Prostate gland (tissue), 2 donors: ENCODE measurements at regions not wholly inside any gene's neighbourhood (a gene's known extent, or its start where the extent isn't known, plus 50 kb on each side); places are given as distances from the start of the nearest gene placed in this dataset.

Experiments used
- DNase-seq: peaks from one replicate; pipeline ENCODE4 v3.0.0-alpha.2; 2019; ENCODE audit warnings: low spot score
- H3K27ac ChIP-seq, 2 donors: fragments of 200-600 bp; sonication (generic); 2 replicates each; pipeline ENCODE4 v1.5.1; 2017 to 2019
- H3K27me3 ChIP-seq: fragments of 200-600 bp; sonication (generic); replicated peaks from 2 replicates; pipeline ENCODE4 v1.5.1; 2019; ENCODE audit not compliant: insufficient read depth
- H3K36me3 ChIP-seq, 2 donors: fragments of 200-600 bp; sonication (generic); 1 replicate in 1 of 2; 2 replicates in 1 of 2; pipeline versions ENCODE4 v1.5.1 to v1.8.1; 2017 to 2019
- H3K4me1 ChIP-seq: fragments of 200-600 bp; sonication (generic); replicated peaks from 2 replicates; pipeline ENCODE4 v1.5.1; 2019
- H3K4me3 ChIP-seq, 2 donors: fragments of 200-600 bp; sonication (generic); 2 replicates each; pipeline ENCODE4 v1.5.1; 2017 to 2019
- H3K9me3 ChIP-seq: fragments of 200-600 bp; sonication (generic); 2 replicates; pipeline ENCODE4 v1.5.1; 2017
- POLR2A ChIP-seq: fragments of 450-650 bp; IDR thresholded peaks from one replicate; pipeline ENCODE4 v1.6.1; 2016; ENCODE audit warnings: antibody characterized with exemption, mild to moderate bottlenecking
- POLR2AphosphoS5 ChIP-seq: sonication (generic); formaldehyde crosslinking; IDR thresholded peaks from one replicate; pipeline ENCODE4 v1.6.1; 2017; ENCODE audit warnings: antibody characterized with exemption
- WGBS: methylation state at CpG from one replicate; pipeline ENCODE4 v1.1.5; 2018; 5-methylcytosine and 5-hydroxymethylcytosine counted together
- intact Hi-C: fragments of 100-400 bp; cut with DNase I; formaldehyde crosslinking; loops from one replicate; pipeline ENCODE4 v1.14.2; 2022
- TF ChIP-seq, protein P1 (sequence below), 4 experiments: fragments of 200-600 bp in 2 of 4; fragments of 450-650 bp in 2 of 4; sonication (generic) in 2 of 4; IDR thresholded peaks; 1 replicate in 3 of 4; 2 replicates in 1 of 4; pipeline ENCODE4 v1.5.1; 2016 to 2019; ENCODE audit warnings: antibody characterized with exemption in 4 of 4, mild to moderate bottlenecking in 2 of 4, moderate library complexity in 2 of 4

DNA sequence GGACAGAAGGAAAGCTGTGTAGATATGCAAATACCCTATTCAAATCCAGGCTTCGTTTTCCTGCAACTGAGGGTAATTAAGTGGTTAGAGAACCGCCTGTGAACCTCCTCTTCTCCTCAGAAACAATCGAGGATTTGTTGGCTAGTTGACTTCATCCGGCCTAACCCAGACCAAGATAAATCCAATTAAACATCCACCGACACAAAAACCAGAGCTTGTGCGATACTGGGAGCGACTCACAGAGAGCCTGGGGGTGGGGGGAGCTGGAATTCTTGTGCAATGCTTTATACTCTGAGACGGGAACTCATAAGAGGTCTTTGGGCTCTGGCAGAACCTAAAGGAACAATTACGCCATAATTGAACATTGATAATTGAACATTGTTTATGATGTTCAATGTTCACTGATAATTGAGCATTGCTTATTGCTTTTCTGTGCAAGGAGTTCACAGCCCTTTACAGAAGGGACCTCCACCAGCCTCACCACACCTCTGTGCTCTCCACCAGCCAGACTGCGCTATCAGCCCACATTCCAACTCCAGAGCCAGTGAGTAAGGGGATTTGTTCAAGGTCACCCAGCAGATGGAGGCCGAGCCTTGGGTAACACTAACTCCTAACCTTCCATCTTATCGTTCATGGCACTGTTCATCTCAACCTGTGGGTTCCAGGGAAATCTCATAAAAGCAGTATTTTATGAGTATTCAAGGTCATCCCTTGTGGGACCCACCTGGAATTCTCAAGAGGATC lies 429.6 kb upstream of the JARID2 start:
- 78% methylated on average over 12 of the region's 12 CpGs for WGBS
- no peak for DNase-seq
- intact Hi-C loops, result no loop called here
- Histone ChIP-seq H3K4me3 (no peak overlapping the region), H3K4me1 (no peaks in the 10 kb centered on the region), H3K27me3 (no peaks in the 10 kb centered on the region), H3K36me3 (no peaks in the 10 kb centered on the region), H3K27ac (no peak overlapping the region), H3K9me3 (no peaks in the 10 kb centered on the region)
- TF ChIP-seq POLR2A (no peak), POLR2AphosphoS5 (no peak)

DNA sequence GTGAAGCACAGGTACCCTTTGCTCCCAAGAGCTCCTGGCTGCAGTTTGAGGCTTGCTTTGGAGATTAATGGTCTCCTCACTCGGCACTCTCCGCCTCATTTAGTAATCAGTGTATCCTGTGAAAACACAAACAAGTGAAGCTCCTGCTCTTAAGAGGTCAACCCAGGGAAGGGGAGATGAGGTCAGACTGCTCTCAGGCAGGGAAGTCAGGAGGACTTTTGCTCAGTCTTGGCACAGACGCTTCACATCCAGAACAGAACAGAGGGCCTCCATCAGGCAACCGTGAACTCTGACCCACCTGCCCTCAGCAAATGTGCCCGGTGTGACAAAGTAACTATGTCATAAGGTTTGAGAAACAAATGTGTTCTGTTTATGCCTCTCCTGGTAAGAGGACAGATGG lies 428.8 kb upstream of the JARID2 start:
- no peak for TF ChIP-seq POLR2AphosphoS5
- no peak for TF ChIP-seq POLR2A
- TF ChIP-seq, protein P1, sequence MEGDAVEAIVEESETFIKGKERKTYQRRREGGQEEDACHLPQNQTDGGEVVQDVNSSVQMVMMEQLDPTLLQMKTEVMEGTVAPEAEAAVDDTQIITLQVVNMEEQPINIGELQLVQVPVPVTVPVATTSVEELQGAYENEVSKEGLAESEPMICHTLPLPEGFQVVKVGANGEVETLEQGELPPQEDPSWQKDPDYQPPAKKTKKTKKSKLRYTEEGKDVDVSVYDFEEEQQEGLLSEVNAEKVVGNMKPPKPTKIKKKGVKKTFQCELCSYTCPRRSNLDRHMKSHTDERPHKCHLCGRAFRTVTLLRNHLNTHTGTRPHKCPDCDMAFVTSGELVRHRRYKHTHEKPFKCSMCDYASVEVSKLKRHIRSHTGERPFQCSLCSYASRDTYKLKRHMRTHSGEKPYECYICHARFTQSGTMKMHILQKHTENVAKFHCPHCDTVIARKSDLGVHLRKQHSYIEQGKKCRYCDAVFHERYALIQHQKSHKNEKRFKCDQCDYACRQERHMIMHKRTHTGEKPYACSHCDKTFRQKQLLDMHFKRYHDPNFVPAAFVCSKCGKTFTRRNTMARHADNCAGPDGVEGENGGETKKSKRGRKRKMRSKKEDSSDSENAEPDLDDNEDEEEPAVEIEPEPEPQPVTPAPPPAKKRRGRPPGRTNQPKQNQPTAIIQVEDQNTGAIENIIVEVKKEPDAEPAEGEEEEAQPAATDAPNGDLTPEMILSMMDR (IDR thresholded peaks at IDR 0.05), result no peak
- no peaks in the 10 kb centered on the region for H3K27me3 ChIP-seq
- no peak overlapping the region for H3K4me3 ChIP-seq
- intact Hi-C loops, result no loop called here
- no peaks in the 10 kb centered on the region for H3K4me1 ChIP-seq
- no peaks in the 10 kb centered on the region for H3K36me3 ChIP-seq
- no peak for DNase-seq
- H3K9me3 ChIP-seq, result no peaks in the 10 kb centered on the region
- 91% methylated on average over 5 of the region's 5 CpGs for WGBS
- H3K27ac ChIP-seq, result no peak overlapping the region

DNA sequence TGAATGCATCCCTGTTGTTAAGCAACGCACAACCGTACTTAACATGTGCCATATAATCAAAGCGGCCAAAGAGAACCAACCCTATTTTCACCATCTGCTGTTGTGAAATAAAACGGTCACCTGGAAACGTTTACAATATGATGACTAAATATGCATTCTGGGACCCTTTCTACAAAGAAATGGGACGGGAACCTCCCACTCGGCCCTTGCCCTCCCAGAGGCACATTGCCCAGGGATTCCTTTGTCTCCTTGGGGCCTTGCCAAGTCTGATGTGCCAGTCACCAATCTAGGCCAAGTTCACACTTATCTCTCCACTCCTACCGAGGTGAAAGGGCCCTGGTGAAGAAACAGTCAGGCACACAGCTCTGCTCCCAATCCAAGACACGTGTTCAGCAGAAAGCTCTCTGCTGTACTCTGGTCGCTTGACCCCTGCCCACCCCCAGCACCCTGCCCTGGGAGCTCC lies 427.4 kb upstream of the JARID2 start:
- no peak overlapping the region for H3K4me3 ChIP-seq
- no peak for DNase-seq

DNA sequence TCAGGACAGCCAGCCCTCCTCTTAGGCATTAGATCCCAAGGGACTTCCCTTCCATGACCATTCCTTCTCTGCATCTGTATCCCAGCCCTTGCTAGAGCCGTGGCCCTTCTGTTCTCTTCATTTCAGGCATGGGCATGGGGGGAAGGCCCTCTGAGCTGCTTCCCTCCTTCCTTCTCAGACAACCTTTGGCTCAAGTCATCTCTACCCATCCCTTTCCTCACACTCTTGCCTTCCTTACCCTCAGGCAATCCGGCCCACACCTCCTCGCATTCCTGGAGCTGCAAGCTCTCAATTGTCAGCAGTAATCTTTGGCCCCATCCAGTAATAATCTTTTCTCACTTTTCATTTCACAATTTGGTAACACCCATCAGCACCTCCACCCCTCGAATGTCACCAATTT lies 426.9 kb upstream of the JARID2 start:
- Histone ChIP-seq H3K9me3 (no peaks in the 10 kb centered on the region), H3K4me1 (no peaks in the 10 kb centered on the region), H3K4me3 (no peak overlapping the region), H3K27ac (no peak overlapping the region), H3K27me3 (no peaks in the 10 kb centered on the region), H3K36me3 (no peaks in the 10 kb centered on the region)
- intact Hi-C loops, result no loop called here
- WGBS, result 94% methylated on average over 4 of the region's 4 CpGs
- TF ChIP-seq POLR2A (no peak), POLR2AphosphoS5 (no peak)
- TF ChIP-seq, protein P1 (IDR thresholded peaks at IDR 0.05), result no peak
- no peak for DNase-seq

More for the DNA sequence above, 427.4 kb upstream of the JARID2 start:
- Histone ChIP-seq H3K4me1 (no peaks in the 10 kb centered on the region), H3K27ac (no peak overlapping the region), H3K36me3 (no peaks in the 10 kb centered on the region), H3K27me3 (no peaks in the 10 kb centered on the region), H3K9me3 (no peaks in the 10 kb centered on the region)
- WGBS, result 76% methylated on average over 10 of the region's 10 CpGs
- intact Hi-C loops, result no loop called here
- TF ChIP-seq POLR2A (no peak), POLR2AphosphoS5 (no peak)
- TF ChIP-seq, protein P1 (IDR thresholded peaks at IDR 0.05), result no peak

DNA sequence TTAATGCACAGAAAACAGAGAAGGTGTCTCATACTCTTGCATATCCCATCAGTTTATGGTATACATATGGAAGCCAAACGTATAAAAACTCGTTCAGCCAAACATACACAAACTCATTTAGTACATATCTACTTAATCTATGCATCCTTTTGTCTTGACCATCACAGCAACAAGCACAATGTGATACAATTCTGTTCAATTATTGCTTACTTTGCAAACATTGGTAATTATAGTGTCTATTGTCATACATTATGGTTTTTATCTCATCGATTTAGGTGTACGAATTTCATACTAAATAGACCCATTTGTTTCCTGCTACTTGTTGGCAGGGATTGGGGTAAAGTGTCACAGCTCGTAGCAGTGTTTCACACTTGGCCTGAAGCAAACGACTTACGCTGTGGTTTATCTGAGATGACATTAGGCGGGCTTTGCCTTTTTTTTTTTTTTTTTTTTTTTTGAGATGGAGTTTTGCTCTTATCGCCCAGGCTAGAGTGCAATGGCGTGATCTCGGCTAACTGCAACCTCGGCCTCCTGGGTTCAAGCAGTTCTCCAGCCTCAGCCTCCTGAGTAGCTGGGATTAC lies 425.9 kb upstream of the JARID2 start:
- no peak for DNase-seq
- no peaks in the 10 kb centered on the region for H3K4me1 ChIP-seq
- no peak overlapping the region for H3K27ac ChIP-seq
- no peak overlapping the region for H3K4me3 ChIP-seq
- no peaks in the 10 kb centered on the region for H3K27me3 ChIP-seq
- intact Hi-C loops, result no loop called here
- no peaks in the 10 kb centered on the region for H3K36me3 ChIP-seq
- no peaks in the 10 kb centered on the region for H3K9me3 ChIP-seq
- WGBS, result 95% methylated on average over 9 of the region's 12 CpGs
- TF ChIP-seq POLR2A, result no peak
- TF ChIP-seq, protein P1 (IDR thresholded peaks at IDR 0.05), result no peak
- TF ChIP-seq POLR2AphosphoS5, result no peak
